ENCODE measurements at regions not wholly inside any gene's neighbourhood (a gene's known extent, or its start where the extent isn't known, plus 50 kb on each side); places are given as distances from the start of the nearest gene placed in this dataset.

DNA sequence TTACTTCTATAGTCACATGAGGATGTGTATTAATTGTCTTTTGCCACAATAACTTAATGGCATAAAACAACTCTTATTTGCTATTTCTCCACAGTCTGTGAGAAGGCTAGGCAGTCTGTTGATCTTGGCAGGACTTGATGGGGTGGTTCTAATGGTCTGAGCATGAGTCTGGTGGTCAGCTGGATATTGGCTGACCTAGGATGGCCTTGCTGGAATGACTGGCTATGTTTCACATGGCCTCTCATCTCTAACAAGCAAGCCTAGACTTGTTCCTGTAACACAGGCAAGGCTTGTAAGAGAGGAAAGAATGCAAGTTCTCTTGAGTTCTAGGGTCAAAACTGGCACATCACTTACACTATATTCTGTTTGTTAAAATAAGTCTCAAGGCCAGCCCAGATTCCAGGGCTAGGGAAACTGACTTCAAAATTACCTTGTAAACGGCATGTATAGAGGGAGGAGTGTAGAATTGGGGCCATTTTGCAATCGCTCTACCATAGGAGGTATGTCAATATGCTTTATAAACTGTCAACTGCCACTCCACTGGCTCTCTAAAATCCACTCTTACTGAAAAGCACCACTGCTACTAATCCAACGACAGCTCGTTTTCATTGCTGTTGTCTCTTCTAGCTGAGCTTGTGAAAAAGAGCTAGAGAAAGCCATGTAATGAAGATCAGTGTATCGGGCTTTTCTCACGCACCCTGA, 325.0 kb upstream of the PKDCC start:
- TF ChIP-seq, protein P1, sequence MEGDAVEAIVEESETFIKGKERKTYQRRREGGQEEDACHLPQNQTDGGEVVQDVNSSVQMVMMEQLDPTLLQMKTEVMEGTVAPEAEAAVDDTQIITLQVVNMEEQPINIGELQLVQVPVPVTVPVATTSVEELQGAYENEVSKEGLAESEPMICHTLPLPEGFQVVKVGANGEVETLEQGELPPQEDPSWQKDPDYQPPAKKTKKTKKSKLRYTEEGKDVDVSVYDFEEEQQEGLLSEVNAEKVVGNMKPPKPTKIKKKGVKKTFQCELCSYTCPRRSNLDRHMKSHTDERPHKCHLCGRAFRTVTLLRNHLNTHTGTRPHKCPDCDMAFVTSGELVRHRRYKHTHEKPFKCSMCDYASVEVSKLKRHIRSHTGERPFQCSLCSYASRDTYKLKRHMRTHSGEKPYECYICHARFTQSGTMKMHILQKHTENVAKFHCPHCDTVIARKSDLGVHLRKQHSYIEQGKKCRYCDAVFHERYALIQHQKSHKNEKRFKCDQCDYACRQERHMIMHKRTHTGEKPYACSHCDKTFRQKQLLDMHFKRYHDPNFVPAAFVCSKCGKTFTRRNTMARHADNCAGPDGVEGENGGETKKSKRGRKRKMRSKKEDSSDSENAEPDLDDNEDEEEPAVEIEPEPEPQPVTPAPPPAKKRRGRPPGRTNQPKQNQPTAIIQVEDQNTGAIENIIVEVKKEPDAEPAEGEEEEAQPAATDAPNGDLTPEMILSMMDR (IDR thresholded peaks at IDR 0.05; ENCODE audit: insufficient read depth, missing control alignments) = no peak
- FAIRE-seq (no peak), DNase-seq (ENCODE audit: insufficient read length, low spot score) (no peak)

DNA sequence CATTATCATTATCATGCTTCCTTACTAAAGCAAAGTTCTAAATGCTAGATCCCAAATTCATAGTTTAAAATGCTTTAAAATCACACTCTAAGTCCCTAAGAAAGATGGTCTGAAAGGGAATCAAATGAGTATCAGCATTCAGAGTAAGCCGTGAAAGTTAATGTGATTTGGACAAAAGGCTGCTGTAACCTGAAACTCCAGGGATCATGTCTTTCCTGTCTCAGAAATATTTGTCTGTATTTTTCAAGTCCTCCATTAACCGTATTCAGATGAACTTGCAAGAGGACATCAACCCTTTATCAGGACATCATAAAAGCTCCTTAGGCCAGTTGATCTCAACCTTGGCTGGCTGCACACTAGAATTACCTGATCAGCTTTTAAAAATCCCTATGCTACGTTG, 324.3 kb upstream of the PKDCC start:
- no peak for FAIRE-seq
- TF ChIP-seq, protein P1 (IDR thresholded peaks at IDR 0.05; ENCODE audit: insufficient read depth, missing control alignments) = no peak
- DNase-seq (ENCODE audit: insufficient read length, low spot score) = no peak

DNA sequence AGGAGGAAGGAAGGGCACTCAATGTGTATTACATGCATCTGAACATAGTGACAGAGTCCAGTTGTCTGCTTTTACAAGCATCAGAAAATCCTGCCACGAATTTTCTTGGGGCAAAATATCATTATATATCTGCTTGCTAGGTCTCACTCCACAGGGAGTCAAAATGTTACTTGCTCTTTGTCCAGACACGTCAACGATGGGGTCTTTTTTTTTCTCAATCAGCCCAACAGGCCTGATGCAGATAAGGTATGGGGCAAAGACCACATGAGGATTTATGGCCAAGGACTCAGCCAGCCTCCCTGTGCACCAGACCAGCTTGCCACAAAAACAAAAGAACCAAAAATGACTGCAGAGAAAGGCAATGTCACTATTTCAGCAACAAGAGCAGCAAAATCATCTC, 323.4 kb upstream of the PKDCC start:
- TF ChIP-seq, protein P1 (IDR thresholded peaks at IDR 0.05; ENCODE audit: insufficient read depth, missing control alignments) = no peak
- FAIRE-seq = no peak
- no peak for DNase-seq (ENCODE audit: insufficient read length, low spot score)

DNA sequence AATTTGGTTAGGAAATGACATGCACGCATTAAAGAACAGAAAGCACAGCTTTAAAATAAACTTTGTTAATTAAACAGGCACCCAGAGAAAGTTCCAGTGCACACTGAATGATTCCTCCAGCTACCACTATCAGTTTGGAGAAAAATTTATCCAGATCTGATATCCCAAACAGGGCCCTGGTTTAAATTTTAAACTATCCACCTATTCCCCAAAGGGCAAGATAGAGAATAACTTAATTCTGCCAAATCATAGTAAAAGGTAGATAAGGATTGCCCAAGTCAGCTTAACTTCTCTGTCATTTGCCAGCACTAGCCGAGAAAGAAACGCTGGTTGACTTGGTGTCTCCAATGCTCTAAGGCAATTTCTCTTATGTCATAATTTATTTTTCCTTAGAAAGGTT, 321.9 kb upstream of the PKDCC start:
- DNase-seq (ENCODE audit: insufficient read length, low spot score) = no peak
- FAIRE-seq = no peak
- TF ChIP-seq, protein P1 (IDR thresholded peaks at IDR 0.05; ENCODE audit: insufficient read depth, missing control alignments) = no peak

DNA sequence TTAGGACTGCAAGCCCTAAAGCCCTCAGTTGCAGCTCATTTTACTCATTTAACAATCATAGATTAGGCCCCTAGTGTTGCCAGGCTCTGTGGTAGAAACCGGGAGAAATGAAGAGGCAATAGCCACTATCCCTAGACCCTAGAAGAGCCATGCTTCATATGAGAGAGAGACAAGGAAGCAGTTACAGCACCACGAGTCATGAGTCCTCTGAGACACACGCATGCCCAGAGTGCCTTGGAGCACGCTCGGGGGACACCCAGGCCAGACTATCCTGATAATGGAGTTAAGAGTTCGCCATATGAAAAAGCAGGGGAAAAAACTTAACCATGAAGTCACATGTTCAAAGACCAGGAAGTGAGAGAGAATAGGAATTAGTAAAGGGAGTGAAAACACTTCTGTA, 321.5 kb upstream of the PKDCC start:
- no peak for FAIRE-seq
- TF ChIP-seq, protein P1 (IDR thresholded peaks at IDR 0.05; ENCODE audit: insufficient read depth, missing control alignments) = no peak
- no peak for DNase-seq (ENCODE audit: insufficient read length, low spot score)

DNA sequence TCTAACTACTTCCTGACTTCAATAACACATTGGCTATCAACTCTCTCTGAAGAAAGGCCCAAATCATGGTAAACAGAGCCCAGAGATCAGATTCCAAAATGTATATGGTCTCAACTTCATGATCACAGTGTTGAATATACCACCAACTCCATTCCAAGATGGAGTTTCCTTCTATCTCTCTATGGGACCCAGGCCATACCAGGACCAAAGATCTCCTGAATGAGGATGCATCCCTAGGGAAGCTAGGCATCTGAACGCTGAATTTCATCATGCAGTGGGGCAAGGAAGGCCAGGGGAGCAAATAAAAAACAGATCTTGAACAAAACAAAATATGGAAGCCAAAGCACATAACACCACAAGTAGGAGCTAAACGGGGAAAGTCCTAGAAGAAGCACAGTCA, 320.7 kb upstream of the PKDCC start:
- no peak for DNase-seq (ENCODE audit: insufficient read length, low spot score)
- TF ChIP-seq, protein P1 (IDR thresholded peaks at IDR 0.05; ENCODE audit: insufficient read depth, missing control alignments) = no peak
- no peak for FAIRE-seq

DNA sequence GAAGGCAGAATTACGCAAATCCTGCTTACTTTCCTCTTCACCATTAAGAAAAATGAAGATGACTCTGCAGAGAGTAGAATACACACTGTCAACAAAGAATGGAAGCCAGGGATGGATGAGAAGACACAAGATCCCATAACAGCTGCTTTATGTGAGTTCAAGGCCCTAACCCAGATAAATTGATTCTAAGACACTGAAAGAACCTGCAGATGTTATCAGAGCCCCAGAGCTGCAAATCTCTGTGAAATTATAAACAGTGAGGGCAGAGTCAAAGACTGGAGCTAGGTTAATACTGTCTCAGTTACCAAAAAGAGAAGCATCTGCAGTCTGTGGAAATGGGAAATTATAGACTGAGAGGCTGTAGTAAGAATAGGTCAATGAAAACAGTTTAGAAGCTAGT, 320.1 kb upstream of the PKDCC start:
- DNase-seq (ENCODE audit: insufficient read length, low spot score) (no peak), FAIRE-seq (no peak)
- TF ChIP-seq, protein P1 (IDR thresholded peaks at IDR 0.05; ENCODE audit: insufficient read depth, missing control alignments) = no peak

Measured in D721Med (cell line).